HepG2 (cell line): ENCODE measurements at regions not wholly inside any gene's neighbourhood (a gene's known extent, or its start where the extent isn't known, plus 50 kb on each side); places are given as distances from the start of the nearest gene placed in this dataset.

Source experiments
- FOXO1 ChIP-seq: sonication (generic); formaldehyde crosslinking; IDR thresholded peaks from 2 replicates; pipeline ENCODE4 v1.4.0; 2020; ENCODE audit warnings: missing genetic modification reagents
- FUBP1 ChIP-seq: sonication (generic); formaldehyde crosslinking; IDR thresholded peaks from 2 replicates; pipeline ENCODE4 v1.5.1; 2020; ENCODE audit warnings: missing genetic modification reagents, mild to moderate bottlenecking, borderline replicate concordance
- JUN ChIP-seq: sonication (generic); formaldehyde crosslinking; IDR thresholded peaks from 2 replicates; pipeline ENCODE4 v1.4.0; 2020; ENCODE audit warnings: mild to moderate bottlenecking, missing genetic modification reagents
- PCBP2 ChIP-seq: fragments of 200-400 bp; formaldehyde crosslinking; optimal IDR thresholded peaks from 2 replicates; pipeline ENCODE3; 2018; ENCODE audit warnings: low read length, low read depth; ENCODE audit not compliant: poor library complexity, severe bottlenecking
- PRDM4 ChIP-seq: sonication (generic); formaldehyde crosslinking; IDR thresholded peaks from 2 replicates; pipeline ENCODE4 v1.9.0; 2021; ENCODE audit warnings: missing genetic modification reagents, borderline replicate concordance
- RARA ChIP-seq: IDR thresholded peaks from 2 replicates; pipeline ENCODE4 v1.6.1; 2016; ENCODE audit warnings: missing genetic modification reagents, missing compliant biosample characterization
- ZBTB1 ChIP-seq: sonication (generic); formaldehyde crosslinking; IDR thresholded peaks from 2 replicates; pipeline ENCODE4 v1.4.0; 2020; ENCODE audit warnings: missing genetic modification reagents, borderline replicate concordance
- ZBTB10 ChIP-seq: sonication (generic); formaldehyde crosslinking; IDR thresholded peaks from 2 replicates; pipeline ENCODE4 v1.4.0; 2020; ENCODE audit warnings: missing genetic modification reagents, borderline replicate concordance
- ZMAT3 ChIP-seq: sonication (generic); formaldehyde crosslinking; conservative IDR thresholded peaks from 2 replicates; pipeline ENCODE4 v1.7.0; 2021; ENCODE audit warnings: missing genetic modification reagents
- ZNF20 ChIP-seq: sonication (generic); formaldehyde crosslinking; IDR thresholded peaks from 2 replicates; pipeline ENCODE4 v1.4.0; 2020; ENCODE audit warnings: mild to moderate bottlenecking, moderate library complexity, missing genetic modification reagents
- ZNF335 ChIP-seq: sonication (generic); formaldehyde crosslinking; IDR thresholded peaks from 2 replicates; pipeline ENCODE4 v1.4.0; 2020; ENCODE audit warnings: missing genetic modification reagents
- ZNF563 ChIP-seq: sonication (generic); formaldehyde crosslinking; IDR thresholded peaks from 2 replicates; pipeline ENCODE4 v1.8.0; 2022; ENCODE audit warnings: mild to moderate bottlenecking, moderate library complexity, missing genetic modification reagents
- ZNF597 ChIP-seq: sonication (generic); formaldehyde crosslinking; IDR thresholded peaks from 2 replicates; pipeline ENCODE4 v1.5.0; 2020; ENCODE audit warnings: missing genetic modification reagents
- ZNF710 ChIP-seq: sonication (generic); formaldehyde crosslinking; IDR thresholded peaks from 2 replicates; pipeline ENCODE4 v1.5.0; 2020; ENCODE audit warnings: mild to moderate bottlenecking, missing genetic modification reagents, borderline replicate concordance
- ZNF724P ChIP-seq: sonication (generic); formaldehyde crosslinking; IDR thresholded peaks from 2 replicates; pipeline ENCODE4 v1.8.0; 2022; ENCODE audit warnings: missing genetic modification reagents, borderline replicate concordance
- ZNF770 ChIP-seq: sonication (generic); formaldehyde crosslinking; IDR thresholded peaks from 2 replicates; pipeline ENCODE4 v1.5.0; 2020; ENCODE audit warnings: mild to moderate bottlenecking, missing genetic modification reagents

- no peak for TF ChIP-seq ZBTB10 (CRISPR knock-in tag)
- TF ChIP-seq ZNF710 (CRISPR knock-in tag), result no peak
- TF ChIP-seq ZNF563, result no peak
- no peak for TF ChIP-seq ZNF597
- TF ChIP-seq JUN (CRISPR knock-in tag), result no peak
- TF ChIP-seq ZNF770 (CRISPR knock-in tag), result no peak
- no peak for TF ChIP-seq ZBTB1 (CRISPR knock-in tag)
- TF ChIP-seq ZNF20, result no peak
- no peak for TF ChIP-seq PCBP2
- TF ChIP-seq PRDM4 (CRISPR knock-in tag), result no peak
- no peak for TF ChIP-seq FOXO1 (CRISPR knock-in tag)
- peak; percentile 19; the same call in 1 of the 2 replicates for TF ChIP-seq RARA (CRISPR knock-in tag)
- TF ChIP-seq FUBP1 (CRISPR knock-in tag), result no peak
- TF ChIP-seq ZMAT3 (CRISPR knock-in tag), result no peak
- TF ChIP-seq ZNF335 (CRISPR knock-in tag), result no peak
- TF ChIP-seq ZNF724P (CRISPR knock-in tag), result no peak
These were observed 122.2 kb upstream of the IGF1R start (continued) for GRCh38 chr15:98526094-98526493.
